Caki2 (cell line): ENCODE measurements at regions not wholly inside any gene's neighbourhood (a gene's known extent, or its start where the extent isn't known, plus 50 kb on each side); places are given as distances from the start of the nearest gene placed in this dataset.
A peak's percentile ranks its signal among the peaks of the same experiment; 100 is the strongest.

Experiments used
- DNase-seq: peaks from one replicate; pipeline ENCODE4 v3.0.0-alpha.2; 2015; ENCODE audit warnings: low read depth
- in situ Hi-C: cut with HindIII; loops from 2 replicates; pipeline ENCODE4 v1.10.0; 2016; ENCODE audit warnings: low sequenced_read_pairs, low pct_unique_long_range_greater_than_20kb, mixed read lengths

- peak; percentile 6 for DNase-seq
- in situ Hi-C loops: no loop called here
Measured at GRCh38 chr4:182062458-182062857, 180.7 kb upstream of the TENM3 start.

- in situ Hi-C loops: no loop called here
Measured at GRCh38 chr4:182062936-182063335, 180.3 kb upstream of the TENM3 start.

GRCh38 chr4:182063651-182064050, 179.6 kb upstream of the TENM3 start:
- in situ Hi-C loops: no loop called here

More at GRCh38 chr4:182062936-182063335, 180.3 kb upstream of the TENM3 start:
- peak; percentile 61 for DNase-seq

GRCh38 chr4:182065255-182065654, 177.9 kb upstream of the TENM3 start:
- DNase-seq: no peak
- in situ Hi-C loops: no loop called here

More at GRCh38 chr4:182063651-182064050, 179.6 kb upstream of the TENM3 start:
- DNase-seq: no peak

- in situ Hi-C loops: no loop called here
- DNase-seq: no peak
Measured at GRCh38 chr4:182066037-182066436, 177.2 kb upstream of the TENM3 start.

GRCh38 chr4:182067828-182068227, 175.4 kb upstream of the TENM3 start:
- in situ Hi-C loops: no loop called here
- no peak for DNase-seq

- in situ Hi-C loops: no loop called here
- no peak for DNase-seq
Measured at GRCh38 chr4:182068920-182069319, 174.3 kb upstream of the TENM3 start.

GRCh38 chr4:182073278-182073677, 169.9 kb upstream of the TENM3 start:
- in situ Hi-C loops: no loop called here
- DNase-seq: no peak

GRCh38 chr4:182074139-182074538, 169.1 kb upstream of the TENM3 start:
- in situ Hi-C loops: no loop called here
- no peak for DNase-seq

GRCh38 chr4:182074810-182075209, 168.4 kb upstream of the TENM3 start:
- DNase-seq: no peak
- in situ Hi-C loops: no loop called here

GRCh38 chr4:182082910-182083309, 160.3 kb upstream of the TENM3 start:
- in situ Hi-C loops: no loop called here

GRCh38 chr4:182083671-182084410, 159.4 kb upstream of the TENM3 start:
- in situ Hi-C loops: no loop called here
- DNase-seq: no peak

More at GRCh38 chr4:182082910-182083309, 160.3 kb upstream of the TENM3 start:
- no peak for DNase-seq

GRCh38 chr4:182085051-182085480, 158.1 kb upstream of the TENM3 start:
- DNase-seq: no peak
- in situ Hi-C loops: no loop called here

- DNase-seq: no peak
Measured at GRCh38 chr4:182089326-182089725, 153.9 kb upstream of the TENM3 start.

GRCh38 chr4:182090186-182090585, 153.0 kb upstream of the TENM3 start:
- no peak for DNase-seq
- in situ Hi-C loops: no loop called here

More at GRCh38 chr4:182089326-182089725, 153.9 kb upstream of the TENM3 start:
- in situ Hi-C loops: no loop called here

- in situ Hi-C loops: no loop called here
- DNase-seq: no peak
Measured at GRCh38 chr4:182091128-182091527, 152.1 kb upstream of the TENM3 start.

- in situ Hi-C loops: no loop called here
- no peak for DNase-seq
Measured at GRCh38 chr4:182093431-182093831, 149.8 kb upstream of the TENM3 start.

GRCh38 chr4:182093935-182094334, 149.3 kb upstream of the TENM3 start:
- no peak for DNase-seq
- in situ Hi-C loops: no loop called here

- DNase-seq: no peak
- in situ Hi-C loops: no loop called here
Measured at GRCh38 chr4:182101618-182102017, 141.6 kb upstream of the TENM3 start.

GRCh38 chr4:182102576-182102975, 140.6 kb upstream of the TENM3 start:
- in situ Hi-C loops: no loop called here
- DNase-seq: no peak
